Omental fat pad (tissue), 3 donors: ENCODE measurements at regions not wholly inside any gene's neighbourhood (a gene's known extent, or its start where the extent isn't known, plus 50 kb on each side); places are given as distances from the start of the nearest gene placed in this dataset.

Experiments
- ATAC-seq: fragments of 150-250 bp; one replicate; pipeline ENCODE4 v1.9.1; 2016; ENCODE audit warnings: mild to moderate bottlenecking, moderate library complexity; ENCODE audit not compliant: low FRiP score
- DNase-seq: peaks from one replicate; pipeline ENCODE4 v3.0.0-alpha.2; 2019; ENCODE audit warnings: low spot score
- CTCF ChIP-seq, 3 donors: fragments of 450-650 bp; IDR thresholded peaks; one replicate each; pipeline ENCODE4 v1.5.1; 2016 to 2017; ENCODE audit warnings: antibody characterized with exemption in 3 of 3, mild to moderate bottlenecking in 3 of 3, moderate library complexity in 2 of 3

GRCh38 chr6:84399003-84399402 is 171.6 kb upstream of the CEP162 start:
- no peak for ATAC-seq
- no peak for TF ChIP-seq CTCF (IDR thresholded peaks at IDR 0.05)
- no peak for DNase-seq

- ATAC-seq, result no peak
- TF ChIP-seq CTCF (IDR thresholded peaks at IDR 0.05), result no peak
Measured at GRCh38 chr6:84392261-84392660, 164.8 kb upstream of the CEP162 start.

GRCh38 chr6:84390851-84391250 is 163.4 kb upstream of the CEP162 start:
- ATAC-seq (no peak), DNase-seq (no peak)
- no peak for TF ChIP-seq CTCF (IDR thresholded peaks at IDR 0.05)

More at GRCh38 chr6:84392261-84392660, 164.8 kb upstream of the CEP162 start:
- no peak for DNase-seq

GRCh38 chr6:84390334-84390733 is 162.9 kb upstream of the CEP162 start:
- no peak for DNase-seq
- no peak for TF ChIP-seq CTCF (IDR thresholded peaks at IDR 0.05)
- no peak for ATAC-seq

- DNase-seq (no peak), ATAC-seq (no peak)
Measured at GRCh38 chr6:84379142-84379541, 151.7 kb upstream of the CEP162 start.

GRCh38 chr6:84372290-84372689 is 144.8 kb upstream of the CEP162 start:
- no peak for ATAC-seq
- TF ChIP-seq CTCF (IDR thresholded peaks at IDR 0.05), result no peak
- DNase-seq, result no peak

More at GRCh38 chr6:84379142-84379541, 151.7 kb upstream of the CEP162 start:
- no peak for TF ChIP-seq CTCF (IDR thresholded peaks at IDR 0.05)

GRCh38 chr6:84371681-84372080 is 144.2 kb upstream of the CEP162 start:
- no peak for ATAC-seq
- no peak for TF ChIP-seq CTCF (IDR thresholded peaks at IDR 0.05)
- no peak for DNase-seq
